Activated CD8-positive, alpha-beta memory T cell treated with anti-CD3 and anti-CD28 coated beads for 36 hours (primary cell): ENCODE measurements at regions not wholly inside any gene's neighbourhood (a gene's known extent, or its start where the extent isn't known, plus 50 kb on each side); places are given as distances from the start of the nearest gene placed in this dataset.

Experiments
- CTCF ChIA-PET: fragments of 350-600 bp; sonication (Branson Sonifier 250); formaldehyde crosslinking; loops from one replicate; lab custom pipeline; 2021; ENCODE audit warnings: antibody characterized with exemption; lab: Charles Lee
- POLR2A ChIA-PET: fragments of 350-600 bp; sonication (Branson Sonifier 250); formaldehyde crosslinking; loops from one replicate; lab custom pipeline; 2021; ENCODE audit warnings: antibody characterized with exemption; lab: Charles Lee

- CTCF ChIA-PET, result no interaction called here
- POLR2A ChIA-PET, result no interaction called here
Observed at GRCh38 chr22:49617264-49617663, 210.4 kb downstream of the BRD1 start.

- ChIA-PET POLR2A (no interaction called here), CTCF (no interaction called here)
Observed at GRCh38 chr22:49616356-49617231, 211.1 kb downstream of the BRD1 start.

- POLR2A ChIA-PET, result no interaction called here
- CTCF ChIA-PET, result no interaction called here
Observed at GRCh38 chr22:49614966-49615965, 212.4 kb downstream of the BRD1 start.

- CTCF ChIA-PET, result interaction anchor here (0.7 kb wide), 1 partner anchor 9 kb away, joined by 4 read pairs; no protein-coding TSS in a partner anchor
Observed at GRCh38 chr22:49613511-49614270, 214.0 kb downstream of the BRD1 start.

GRCh38 chr22:49613108-49613507, 214.6 kb downstream of the BRD1 start:
- CTCF ChIA-PET, result interaction anchor here (0.7 kb wide), 1 partner anchor 9 kb away, joined by 4 read pairs; no protein-coding TSS in a partner anchor

More at GRCh38 chr22:49613511-49614270, 214.0 kb downstream of the BRD1 start:
- POLR2A ChIA-PET, result no interaction called here

GRCh38 chr22:49609207-49609876, 218.3 kb downstream of the BRD1 start:
- CTCF ChIA-PET, result no interaction called here

More at GRCh38 chr22:49613108-49613507, 214.6 kb downstream of the BRD1 start:
- POLR2A ChIA-PET, result no interaction called here

GRCh38 chr22:49608660-49609059, 219.0 kb downstream of the BRD1 start:
- CTCF ChIA-PET, result no interaction called here
- POLR2A ChIA-PET, result no interaction called here

More at GRCh38 chr22:49609207-49609876, 218.3 kb downstream of the BRD1 start:
- POLR2A ChIA-PET, result no interaction called here

- ChIA-PET CTCF (no interaction called here), POLR2A (no interaction called here)
Observed at GRCh38 chr22:49608228-49608627, 219.4 kb downstream of the BRD1 start.

- CTCF ChIA-PET, result no interaction called here
Observed at GRCh38 chr22:49607821-49608220, 219.9 kb downstream of the BRD1 start.

GRCh38 chr22:49606562-49607290, 220.9 kb downstream of the BRD1 start:
- ChIA-PET POLR2A (no interaction called here), CTCF (no interaction called here)

More at GRCh38 chr22:49607821-49608220, 219.9 kb downstream of the BRD1 start:
- POLR2A ChIA-PET, result no interaction called here

GRCh38 chr22:49604732-49605302, 222.9 kb downstream of the BRD1 start:
- ChIA-PET CTCF (no interaction called here), POLR2A (no interaction called here)

- POLR2A ChIA-PET, result no interaction called here
- CTCF ChIA-PET, result no interaction called here
Observed at GRCh38 chr22:49603016-49603415, 224.7 kb downstream of the BRD1 start.

GRCh38 chr22:49602481-49602880, 225.2 kb downstream of the BRD1 start:
- CTCF ChIA-PET, result no interaction called here
- POLR2A ChIA-PET, result no interaction called here

- ChIA-PET CTCF (no interaction called here), POLR2A (no interaction called here)
Observed at GRCh38 chr22:49601614-49602321, 225.9 kb downstream of the BRD1 start.

- POLR2A ChIA-PET, result no interaction called here
- CTCF ChIA-PET, result no interaction called here
Observed at GRCh38 chr22:49600891-49601431, 226.7 kb downstream of the BRD1 start.

- POLR2A ChIA-PET, result no interaction called here
- CTCF ChIA-PET, result no interaction called here
Observed at GRCh38 chr22:49600468-49600867, 227.2 kb downstream of the BRD1 start.
